Neutrophil (primary cell): ENCODE measurements at regions not wholly inside any gene's neighbourhood (a gene's known extent, or its start where the extent isn't known, plus 50 kb on each side); places are given as distances from the start of the nearest gene placed in this dataset.
"Not testable (repeated sequence)": the region's sequence is repeated elsewhere in the genome, so short reads cannot be mapped to it uniquely, and the experiment has no call there.

ENCODE experiments used
- H3K27ac ChIP-seq: fragments of 200-600 bp; sonication (generic); 2 replicates; pipeline ENCODE4 v1.5.1; 2016; ENCODE audit warnings: mild to moderate bottlenecking, moderate library complexity
- H3K27me3 ChIP-seq: fragments of 200-600 bp; sonication (generic); 2 replicates; pipeline ENCODE4 v1.6.0; 2016; ENCODE audit warnings: mild to moderate bottlenecking
- H3K36me3 ChIP-seq: fragments of 200-600 bp; sonication (generic); 2 replicates; pipeline ENCODE4 v1.5.1; 2017
- H3K4me1 ChIP-seq, 2 experiments: fragments of 200-600 bp in 1 of 2; sonication (generic) in 1 of 2; 1 replicate in 1 of 2; 2 replicates in 1 of 2; pipeline versions ENCODE4 v1.5.1 to v1.6.1; 2013 to 2016; ENCODE audit warnings: low read depth in 1 of 2, low read length in 1 of 2, mild to moderate bottlenecking in 1 of 2, moderate library complexity in 1 of 2; ENCODE audit not compliant: control insufficient read depth in 1 of 2, insufficient read depth in 1 of 2
- H3K4me3 ChIP-seq, 2 experiments: fragments of 200-600 bp in 1 of 2; sonication (generic) in 1 of 2; 1 replicate in 1 of 2; 2 replicates in 1 of 2; pipeline ENCODE4 v1.5.1; 2013 to 2016; ENCODE audit warnings: low read depth in 1 of 2, low read length in 1 of 2, mild to moderate bottlenecking in 1 of 2, moderate library complexity in 1 of 2
- H3K9me3 ChIP-seq: fragments of 200-600 bp; sonication (generic); 2 replicates; pipeline ENCODE4 v1.5.1; 2016
- CTCF ChIP-seq: fragments of 200-600 bp; sonication (generic); IDR thresholded peaks from 2 replicates; pipeline ENCODE4 v1.5.1; 2016; ENCODE audit warnings: antibody characterized with exemption

GRCh38 chr11:81203876-81204275 lies 1529.8 kb downstream of the FAM181B start:
- H3K36me3 ChIP-seq: no peaks in the 10 kb centered on the region
- H3K4me3 ChIP-seq: no peak overlapping the region
- H3K4me1 ChIP-seq: no peaks in the 10 kb centered on the region
- H3K9me3 ChIP-seq: no peaks in the 10 kb centered on the region
- no peak for TF ChIP-seq CTCF
- no peaks in the 10 kb centered on the region for H3K27me3 ChIP-seq
- H3K27ac ChIP-seq: no peak overlapping the region

GRCh38 chr11:81197396-81197795 lies 1536.3 kb downstream of the FAM181B start:
- H3K9me3 ChIP-seq: no peaks in the 10 kb centered on the region
- no peak for TF ChIP-seq CTCF
- no peaks in the 10 kb centered on the region for H3K27me3 ChIP-seq
- H3K4me3 ChIP-seq: no peak overlapping the region
- no peaks in the 10 kb centered on the region for H3K4me1 ChIP-seq
- no peaks in the 10 kb centered on the region for H3K36me3 ChIP-seq
- H3K27ac ChIP-seq: no peak overlapping the region

GRCh38 chr11:81192516-81192915 lies 1541.1 kb downstream of the FAM181B start:
- Histone ChIP-seq H3K9me3 (no peaks in the 10 kb centered on the region), H3K36me3 (no peaks in the 10 kb centered on the region), H3K27me3 (no peaks in the 10 kb centered on the region), H3K4me1 (no peaks in the 10 kb centered on the region), H3K27ac (no peak overlapping the region), H3K4me3 (no peak overlapping the region)
- no peak for TF ChIP-seq CTCF

GRCh38 chr11:81190546-81190945 lies 1543.1 kb downstream of the FAM181B start:
- Histone ChIP-seq H3K36me3 (no peaks in the 10 kb centered on the region), H3K27me3 (no peaks in the 10 kb centered on the region), H3K4me3 (no peak overlapping the region), H3K4me1 (no peaks in the 10 kb centered on the region), H3K27ac (no peak overlapping the region), H3K9me3 (no peaks in the 10 kb centered on the region)
- no peak for TF ChIP-seq CTCF

- H3K4me1 ChIP-seq: not testable (repeated sequence)
Observed at GRCh38 chr11:81187033-81187432, 1546.6 kb downstream of the FAM181B start.

GRCh38 chr11:81174646-81175330 lies 1558.9 kb downstream of the FAM181B start:
- H3K36me3 ChIP-seq: no peaks in the 10 kb centered on the region
- no peak overlapping the region for H3K27ac ChIP-seq
- no peak overlapping the region for H3K4me3 ChIP-seq
- no peaks in the 10 kb centered on the region for H3K4me1 ChIP-seq
- no peaks in the 10 kb centered on the region for H3K27me3 ChIP-seq
- no peaks in the 10 kb centered on the region for H3K9me3 ChIP-seq
- TF ChIP-seq CTCF: no peak

More at GRCh38 chr11:81187033-81187432, 1546.6 kb downstream of the FAM181B start:
- not testable (repeated sequence) for H3K27me3 ChIP-seq, H3K27ac ChIP-seq, H3K4me3 ChIP-seq, H3K36me3 ChIP-seq, H3K9me3 ChIP-seq
